GM12873 (cell line): ENCODE measurements at regions not wholly inside any gene's neighbourhood (a gene's known extent, or its start where the extent isn't known, plus 50 kb on each side); places are given as distances from the start of the nearest gene placed in this dataset.

Experiments used
- CTCF ChIP-seq: IDR thresholded peaks from 2 replicates; pipeline ENCODE4 v1.5.1; 2012; ENCODE audit warnings: low read depth, mild to moderate bottlenecking, moderate library complexity, low read length, control low read depth; ENCODE audit not compliant: insufficient read depth; ENCODE audit errors: missing control alignments

- no peak for TF ChIP-seq CTCF
Measured at GRCh38 chr5:2373631-2374030, 377.8 kb downstream of the IRX2 start.

GRCh38 chr5:2371419-2371710, 380.1 kb downstream of the IRX2 start:
- no peak for TF ChIP-seq CTCF

GRCh38 chr5:2370626-2371418, 380.7 kb downstream of the IRX2 start:
- no peak for TF ChIP-seq CTCF

GRCh38 chr5:2369178-2369577, 382.3 kb downstream of the IRX2 start:
- TF ChIP-seq CTCF: no peak

- TF ChIP-seq CTCF: no peak
Measured at GRCh38 chr5:2366816-2367215, 384.7 kb downstream of the IRX2 start.

GRCh38 chr5:2357309-2357708, 394.2 kb downstream of the IRX2 start:
- TF ChIP-seq CTCF: no peak

- no peak for TF ChIP-seq CTCF
Measured at GRCh38 chr5:2355859-2356258, 395.6 kb downstream of the IRX2 start.

- no peak for TF ChIP-seq CTCF
Measured at GRCh38 chr5:2353871-2354440, 397.5 kb downstream of the IRX2 start.
